Vagina (tissue), 2 donors: ENCODE measurements at regions not wholly inside any gene's neighbourhood (a gene's known extent, or its start where the extent isn't known, plus 50 kb on each side); places are given as distances from the start of the nearest gene placed in this dataset.

Source experiments
- DNase-seq, 2 donors: peaks; one replicate each; pipeline ENCODE4 v3.0.0-alpha.2; 2017; ENCODE audit errors: extremely low spot score in 2 of 2
- H3K27ac ChIP-seq: fragments of 200-600 bp; sonication (generic); one replicate; pipeline ENCODE4 v1.5.1; 2019
- H3K27me3 ChIP-seq: fragments of 200-600 bp; sonication (generic); one replicate; pipeline ENCODE4 v1.5.1; 2019
- H3K36me3 ChIP-seq, 2 donors: fragments of 200-600 bp; sonication (generic); one replicate each; pipeline ENCODE4 v1.5.1; 2017 to 2019
- H3K4me1 ChIP-seq: fragments of 200-600 bp; sonication (generic); one replicate; pipeline ENCODE4 v1.5.1; 2019
- H3K4me3 ChIP-seq, 2 donors: fragments of 200-600 bp; sonication (generic); 1 replicate in 1 of 2; 2 replicates in 1 of 2; pipeline ENCODE4 v1.5.1; 2016 to 2019
- H3K9me3 ChIP-seq: fragments of 200-600 bp; sonication (generic); one replicate; pipeline ENCODE4 v1.5.1; 2019
- CTCF ChIP-seq, 3 experiments: fragments of 450-650 bp in 2 of 3; fragments of 200-600 bp in 1 of 3; sonication (generic) in 1 of 3; IDR thresholded peaks; one replicate each; pipeline ENCODE4 v1.5.1; 2017 to 2019; ENCODE audit warnings: antibody characterized with exemption in 3 of 3, mild to moderate bottlenecking in 2 of 3, moderate library complexity in 2 of 3
- POLR2A ChIP-seq, 2 donors: fragments of 450-650 bp; IDR thresholded peaks; one replicate each; pipeline ENCODE4 v1.6.1; 2017; ENCODE audit warnings: antibody characterized with exemption in 2 of 2, mild to moderate bottlenecking in 2 of 2, moderate library complexity in 2 of 2
- POLR2AphosphoS5 ChIP-seq, 2 donors: sonication (generic); formaldehyde crosslinking; IDR thresholded peaks; one replicate each; pipeline ENCODE4 v1.9.0; 2017; ENCODE audit warnings: antibody characterized with exemption in 2 of 2, mild to moderate bottlenecking in 2 of 2, low read depth in 1 of 2; ENCODE audit not compliant: insufficient read depth in 1 of 2
- intact Hi-C: fragments of 100-400 bp; cut with DNase I; formaldehyde crosslinking; loops from one replicate; pipeline ENCODE4 v1.15.1; 2023

- H3K36me3 ChIP-seq = no peaks in the 10 kb centered on the region
- intact Hi-C loops = no loop called here
- no peak overlapping the region for H3K27ac ChIP-seq
- H3K4me3 ChIP-seq = no peak overlapping the region
- DNase-seq = no peak
- H3K9me3 ChIP-seq = no peaks in the 10 kb centered on the region
- H3K27me3 ChIP-seq = no peaks in the 10 kb centered on the region
- no peaks in the 10 kb centered on the region for H3K4me1 ChIP-seq
- no peak for TF ChIP-seq POLR2AphosphoS5 (IDR thresholded peaks at IDR 0.05; ENCODE audit: insufficient read depth in 1 of 2, low read depth in 1 of 2)
- TF ChIP-seq POLR2A (IDR thresholded peaks at IDR 0.05) = no peak
- TF ChIP-seq CTCF (IDR thresholded peaks at IDR 0.05) = no peak
These were observed 841.4 kb downstream of the NSUN3 start for GRCh38 chr3:94904156-94904674.

GRCh38 chr3:94909726-94910125, 846.9 kb downstream of the NSUN3 start:
- intact Hi-C loops = no loop called here
- Histone ChIP-seq H3K4me1 (no peaks in the 10 kb centered on the region), H3K27ac (no peak overlapping the region), H3K4me3 (no peak overlapping the region), H3K36me3 (no peaks in the 10 kb centered on the region), H3K9me3 (no peaks in the 10 kb centered on the region), H3K27me3 (no peaks in the 10 kb centered on the region)
- no peak for DNase-seq
- TF ChIP-seq POLR2AphosphoS5 (IDR thresholded peaks at IDR 0.05; ENCODE audit: insufficient read depth in 1 of 2, low read depth in 1 of 2) (no peak), POLR2A (IDR thresholded peaks at IDR 0.05) (no peak), CTCF (IDR thresholded peaks at IDR 0.05) (no peak)

GRCh38 chr3:94912656-94913055, 849.8 kb downstream of the NSUN3 start:
- TF ChIP-seq POLR2AphosphoS5 (IDR thresholded peaks at IDR 0.05; ENCODE audit: insufficient read depth in 1 of 2, low read depth in 1 of 2) (no peak), CTCF (IDR thresholded peaks at IDR 0.05) (no peak), POLR2A (IDR thresholded peaks at IDR 0.05) (no peak)
- no peaks in the 10 kb centered on the region for H3K9me3 ChIP-seq
- no peaks in the 10 kb centered on the region for H3K27me3 ChIP-seq
- no peak overlapping the region for H3K4me3 ChIP-seq
- H3K27ac ChIP-seq = no peak overlapping the region
- intact Hi-C loops = no loop called here
- no peak for DNase-seq
- no peaks in the 10 kb centered on the region for H3K4me1 ChIP-seq
- no peaks in the 10 kb centered on the region for H3K36me3 ChIP-seq

GRCh38 chr3:94927175-94927574, 864.3 kb downstream of the NSUN3 start:
- intact Hi-C loops = no loop called here
- TF ChIP-seq POLR2A (IDR thresholded peaks at IDR 0.05) (no peak), CTCF (IDR thresholded peaks at IDR 0.05) (no peak), POLR2AphosphoS5 (IDR thresholded peaks at IDR 0.05; ENCODE audit: insufficient read depth in 1 of 2, low read depth in 1 of 2) (no peak)
- DNase-seq = no peak
- H3K4me1 ChIP-seq = no peaks in the 10 kb centered on the region
- no peaks in the 10 kb centered on the region for H3K9me3 ChIP-seq
- no peak overlapping the region for H3K4me3 ChIP-seq
- no peak overlapping the region for H3K27ac ChIP-seq
- no peaks in the 10 kb centered on the region for H3K27me3 ChIP-seq
- H3K36me3 ChIP-seq = no peaks in the 10 kb centered on the region

GRCh38 chr3:94928921-94929320, 866.1 kb downstream of the NSUN3 start:
- no peak overlapping the region for H3K4me3 ChIP-seq
- H3K9me3 ChIP-seq = no peaks in the 10 kb centered on the region
- no peak overlapping the region for H3K27ac ChIP-seq
- no peak for DNase-seq
- no peaks in the 10 kb centered on the region for H3K36me3 ChIP-seq
- no peaks in the 10 kb centered on the region for H3K4me1 ChIP-seq
- H3K27me3 ChIP-seq = no peaks in the 10 kb centered on the region
- intact Hi-C loops = no loop called here
- TF ChIP-seq CTCF (IDR thresholded peaks at IDR 0.05) = no peak
- no peak for TF ChIP-seq POLR2A (IDR thresholded peaks at IDR 0.05)
- no peak for TF ChIP-seq POLR2AphosphoS5 (IDR thresholded peaks at IDR 0.05; ENCODE audit: insufficient read depth in 1 of 2, low read depth in 1 of 2)
